H1 (cell line): ENCODE measurements at regions not wholly inside any gene's neighbourhood (a gene's known extent, or its start where the extent isn't known, plus 50 kb on each side); places are given as distances from the start of the nearest gene placed in this dataset.

Source experiments
- CHD1 ChIP-seq: IDR thresholded peaks from 2 replicates; pipeline ENCODE4 v1.6.1; 2012; ENCODE audit warnings: low read depth, low read length, improper control_type of control experiment
- SIRT6 ChIP-seq: IDR thresholded peaks from one replicate; pipeline ENCODE4 v1.7.1; 2012; ENCODE audit warnings: low read length, inconsistent platforms
- TCF12 ChIP-seq: IDR thresholded peaks from 2 replicates; pipeline ENCODE4 v1.6.1; 2011; ENCODE audit warnings: low read depth, mild to moderate bottlenecking, low read length
- TF ChIP-seq, protein P1 (sequence below): fragments of 300-600 bp; sonication (generic); IDR thresholded peaks from 2 replicates; pipeline ENCODE4 v1.7.1; 2012; ENCODE audit warnings: low read length, moderate library complexity, mild to moderate bottlenecking, inconsistent platforms; ENCODE audit not compliant: insufficient replicate concordance
- TF ChIP-seq, protein P2 (sequence below): IDR thresholded peaks from 2 replicates; pipeline ENCODE4 v1.6.1; 2012; ENCODE audit warnings: inconsistent platforms

DNA sequence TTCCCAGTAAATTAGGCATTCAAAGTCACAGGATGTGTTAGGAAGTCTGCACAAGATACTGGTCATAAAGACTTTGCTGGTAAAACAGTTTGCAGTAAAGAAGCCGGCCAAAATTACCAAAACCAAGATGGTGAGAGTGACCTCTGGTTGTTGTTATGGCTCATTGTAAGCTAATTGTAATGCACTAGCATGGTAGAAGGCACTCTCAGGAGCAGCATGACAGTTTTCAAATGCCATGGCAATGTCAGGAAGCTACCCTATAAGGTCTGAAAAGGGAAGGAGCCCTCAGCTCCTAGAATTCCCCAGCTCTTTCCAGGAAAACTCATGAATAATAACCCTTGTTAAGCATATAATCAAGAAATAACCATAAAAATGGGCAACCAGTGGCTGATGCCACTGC lies 64.3 kb upstream of the TNC start (continued):
- TF ChIP-seq, protein P1, sequence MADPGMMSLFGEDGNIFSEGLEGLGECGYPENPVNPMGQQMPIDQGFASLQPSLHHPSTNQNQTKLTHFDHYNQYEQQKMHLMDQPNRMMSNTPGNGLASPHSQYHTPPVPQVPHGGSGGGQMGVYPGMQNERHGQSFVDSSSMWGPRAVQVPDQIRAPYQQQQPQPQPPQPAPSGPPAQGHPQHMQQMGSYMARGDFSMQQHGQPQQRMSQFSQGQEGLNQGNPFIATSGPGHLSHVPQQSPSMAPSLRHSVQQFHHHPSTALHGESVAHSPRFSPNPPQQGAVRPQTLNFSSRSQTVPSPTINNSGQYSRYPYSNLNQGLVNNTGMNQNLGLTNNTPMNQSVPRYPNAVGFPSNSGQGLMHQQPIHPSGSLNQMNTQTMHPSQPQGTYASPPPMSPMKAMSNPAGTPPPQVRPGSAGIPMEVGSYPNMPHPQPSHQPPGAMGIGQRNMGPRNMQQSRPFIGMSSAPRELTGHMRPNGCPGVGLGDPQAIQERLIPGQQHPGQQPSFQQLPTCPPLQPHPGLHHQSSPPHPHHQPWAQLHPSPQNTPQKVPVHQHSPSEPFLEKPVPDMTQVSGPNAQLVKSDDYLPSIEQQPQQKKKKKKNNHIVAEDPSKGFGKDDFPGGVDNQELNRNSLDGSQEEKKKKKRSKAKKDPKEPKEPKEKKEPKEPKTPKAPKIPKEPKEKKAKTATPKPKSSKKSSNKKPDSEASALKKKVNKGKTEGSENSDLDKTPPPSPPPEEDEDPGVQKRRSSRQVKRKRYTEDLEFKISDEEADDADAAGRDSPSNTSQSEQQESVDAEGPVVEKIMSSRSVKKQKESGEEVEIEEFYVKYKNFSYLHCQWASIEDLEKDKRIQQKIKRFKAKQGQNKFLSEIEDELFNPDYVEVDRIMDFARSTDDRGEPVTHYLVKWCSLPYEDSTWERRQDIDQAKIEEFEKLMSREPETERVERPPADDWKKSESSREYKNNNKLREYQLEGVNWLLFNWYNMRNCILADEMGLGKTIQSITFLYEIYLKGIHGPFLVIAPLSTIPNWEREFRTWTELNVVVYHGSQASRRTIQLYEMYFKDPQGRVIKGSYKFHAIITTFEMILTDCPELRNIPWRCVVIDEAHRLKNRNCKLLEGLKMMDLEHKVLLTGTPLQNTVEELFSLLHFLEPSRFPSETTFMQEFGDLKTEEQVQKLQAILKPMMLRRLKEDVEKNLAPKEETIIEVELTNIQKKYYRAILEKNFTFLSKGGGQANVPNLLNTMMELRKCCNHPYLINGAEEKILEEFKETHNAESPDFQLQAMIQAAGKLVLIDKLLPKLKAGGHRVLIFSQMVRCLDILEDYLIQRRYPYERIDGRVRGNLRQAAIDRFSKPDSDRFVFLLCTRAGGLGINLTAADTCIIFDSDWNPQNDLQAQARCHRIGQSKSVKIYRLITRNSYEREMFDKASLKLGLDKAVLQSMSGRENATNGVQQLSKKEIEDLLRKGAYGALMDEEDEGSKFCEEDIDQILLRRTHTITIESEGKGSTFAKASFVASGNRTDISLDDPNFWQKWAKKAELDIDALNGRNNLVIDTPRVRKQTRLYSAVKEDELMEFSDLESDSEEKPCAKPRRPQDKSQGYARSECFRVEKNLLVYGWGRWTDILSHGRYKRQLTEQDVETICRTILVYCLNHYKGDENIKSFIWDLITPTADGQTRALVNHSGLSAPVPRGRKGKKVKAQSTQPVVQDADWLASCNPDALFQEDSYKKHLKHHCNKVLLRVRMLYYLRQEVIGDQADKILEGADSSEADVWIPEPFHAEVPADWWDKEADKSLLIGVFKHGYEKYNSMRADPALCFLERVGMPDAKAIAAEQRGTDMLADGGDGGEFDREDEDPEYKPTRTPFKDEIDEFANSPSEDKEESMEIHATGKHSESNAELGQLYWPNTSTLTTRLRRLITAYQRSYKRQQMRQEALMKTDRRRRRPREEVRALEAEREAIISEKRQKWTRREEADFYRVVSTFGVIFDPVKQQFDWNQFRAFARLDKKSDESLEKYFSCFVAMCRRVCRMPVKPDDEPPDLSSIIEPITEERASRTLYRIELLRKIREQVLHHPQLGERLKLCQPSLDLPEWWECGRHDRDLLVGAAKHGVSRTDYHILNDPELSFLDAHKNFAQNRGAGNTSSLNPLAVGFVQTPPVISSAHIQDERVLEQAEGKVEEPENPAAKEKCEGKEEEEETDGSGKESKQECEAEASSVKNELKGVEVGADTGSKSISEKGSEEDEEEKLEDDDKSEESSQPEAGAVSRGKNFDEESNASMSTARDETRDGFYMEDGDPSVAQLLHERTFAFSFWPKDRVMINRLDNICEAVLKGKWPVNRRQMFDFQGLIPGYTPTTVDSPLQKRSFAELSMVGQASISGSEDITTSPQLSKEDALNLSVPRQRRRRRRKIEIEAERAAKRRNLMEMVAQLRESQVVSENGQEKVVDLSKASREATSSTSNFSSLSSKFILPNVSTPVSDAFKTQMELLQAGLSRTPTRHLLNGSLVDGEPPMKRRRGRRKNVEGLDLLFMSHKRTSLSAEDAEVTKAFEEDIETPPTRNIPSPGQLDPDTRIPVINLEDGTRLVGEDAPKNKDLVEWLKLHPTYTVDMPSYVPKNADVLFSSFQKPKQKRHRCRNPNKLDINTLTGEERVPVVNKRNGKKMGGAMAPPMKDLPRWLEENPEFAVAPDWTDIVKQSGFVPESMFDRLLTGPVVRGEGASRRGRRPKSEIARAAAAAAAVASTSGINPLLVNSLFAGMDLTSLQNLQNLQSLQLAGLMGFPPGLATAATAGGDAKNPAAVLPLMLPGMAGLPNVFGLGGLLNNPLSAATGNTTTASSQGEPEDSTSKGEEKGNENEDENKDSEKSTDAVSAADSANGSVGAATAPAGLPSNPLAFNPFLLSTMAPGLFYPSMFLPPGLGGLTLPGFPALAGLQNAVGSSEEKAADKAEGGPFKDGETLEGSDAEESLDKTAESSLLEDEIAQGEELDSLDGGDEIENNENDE, result no peak
- no peak for TF ChIP-seq SIRT6
- TF ChIP-seq, protein P2, sequence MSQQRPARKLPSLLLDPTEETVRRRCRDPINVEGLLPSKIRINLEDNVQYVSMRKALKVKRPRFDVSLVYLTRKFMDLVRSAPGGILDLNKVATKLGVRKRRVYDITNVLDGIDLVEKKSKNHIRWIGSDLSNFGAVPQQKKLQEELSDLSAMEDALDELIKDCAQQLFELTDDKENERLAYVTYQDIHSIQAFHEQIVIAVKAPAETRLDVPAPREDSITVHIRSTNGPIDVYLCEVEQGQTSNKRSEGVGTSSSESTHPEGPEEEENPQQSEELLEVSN, result no peak
- TF ChIP-seq TCF12, result no peak
- TF ChIP-seq CHD1, result no peak
